ENCODE measurements at regions not wholly inside any gene's neighbourhood (a gene's known extent, or its start where the extent isn't known, plus 50 kb on each side); places are given as distances from the start of the nearest gene placed in this dataset.
A peak's percentile ranks its signal among the peaks of the same experiment; 100 is the strongest.

GRCh38 chr3:21839592-21839991 is 88.6 kb upstream of the ZNF385D start:
- TF ChIP-seq CTCF (IDR thresholded peaks at IDR 0.05) (no peak), POLR2A (IDR thresholded peaks at IDR 0.05) (no peak)
- no peaks in the 10 kb centered on the region for H3K36me3 ChIP-seq (replicated peaks in 1 of 2; ENCODE audit: insufficient read depth in 1 of 2, low read depth in 2 of 2)
- no peak overlapping the region for H3K27ac ChIP-seq
- H3K27me3 ChIP-seq: no peaks in the 10 kb centered on the region
- intact Hi-C loops (cut with DNase I): no loop called here
- ATAC-seq (no peak), DNase-seq (peak in 2 of 4 donors; percentile 4 to 8)
- H3K9me3 ChIP-seq: no peaks in the 10 kb centered on the region
- 91 to 94% methylated on average over 3 of the region's 3 CpGs for WGBS, 2 donors
- H3K4me1 ChIP-seq: no peaks in the 10 kb centered on the region
- no peak overlapping the region for H3K4me3 ChIP-seq

GRCh38 chr3:21847005-21847404 is 96.0 kb upstream of the ZNF385D start:
- Histone ChIP-seq H3K4me1 (no peaks in the 10 kb centered on the region), H3K36me3 (replicated peaks in 1 of 2; ENCODE audit: insufficient read depth in 1 of 2, low read depth in 2 of 2) (no peaks in the 10 kb centered on the region), H3K4me3 (no peak overlapping the region), H3K27me3 (no peaks in the 10 kb centered on the region), H3K27ac (no peak overlapping the region), H3K9me3 (no peaks in the 10 kb centered on the region)
- WGBS, 2 donors: 54 to 55% methylated on average over 2 of the region's 2 CpGs
- no peak for DNase-seq
- ATAC-seq: no peak
- TF ChIP-seq CTCF (IDR thresholded peaks at IDR 0.05): no peak
- intact Hi-C loops (cut with DNase I): no loop called here

- Histone ChIP-seq H3K36me3 (replicated peaks in 1 of 2; ENCODE audit: insufficient read depth in 1 of 2, low read depth in 2 of 2) (no peaks in the 10 kb centered on the region), H3K27ac (no peak overlapping the region), H3K9me3 (no peaks in the 10 kb centered on the region), H3K4me3 (no peak overlapping the region), H3K27me3 (no peaks in the 10 kb centered on the region), H3K4me1 (no peaks in the 10 kb centered on the region)
- intact Hi-C loops (cut with DNase I): no loop called here
- DNase-seq: no peak
- no peak for ATAC-seq
- WGBS, 2 donors: 59 to 62% methylated on average over 10 of the region's 10 CpGs
- TF ChIP-seq CTCF (IDR thresholded peaks at IDR 0.05) (no peak), POLR2A (IDR thresholded peaks at IDR 0.05) (no peak)
Observed at GRCh38 chr3:21859124-21860081, 108.4 kb upstream of the ZNF385D start.

- no peak for ATAC-seq
Observed at GRCh38 chr3:21860082-21860475, 109.1 kb upstream of the ZNF385D start.

More at GRCh38 chr3:21860082-21860475, 109.1 kb upstream of the ZNF385D start:
- Histone ChIP-seq H3K4me3 (no peak overlapping the region), H3K4me1 (no peaks in the 10 kb centered on the region), H3K9me3 (no peaks in the 10 kb centered on the region), H3K36me3 (replicated peaks in 1 of 2; ENCODE audit: insufficient read depth in 1 of 2, low read depth in 2 of 2) (no peaks in the 10 kb centered on the region), H3K27ac (no peak overlapping the region), H3K27me3 (no peaks in the 10 kb centered on the region)
- WGBS, 2 donors: 23 to 33% methylated on average over 1 of the region's 1 CpG
- no peak for DNase-seq
- intact Hi-C loops (cut with DNase I): no loop called here
- TF ChIP-seq POLR2A (IDR thresholded peaks at IDR 0.05) (no peak), CTCF (IDR thresholded peaks at IDR 0.05) (no peak)
